Keratinocyte (primary cell): ENCODE measurements at regions not wholly inside any gene's neighbourhood (a gene's known extent, or its start where the extent isn't known, plus 50 kb on each side); places are given as distances from the start of the nearest gene placed in this dataset.

Source experiments
- DNase-seq: peaks from one replicate; pipeline ENCODE4 v3.0.0-alpha.2; 2011; ENCODE audit warnings: low read depth, missing footprints, low spot score
- FAIRE-seq: peaks from 2 replicates; lab custom pipeline; 2011; peaks lifted over from hg19 to GRCh38; lab: Jason Lieb, UNC
- H2AFZ ChIP-seq: 2 replicates; pipeline ENCODE4 v1.6.0; 2012; ENCODE audit warnings: low read length, control low read depth, inconsistent platforms; ENCODE audit not compliant: control insufficient read depth
- H3K27ac ChIP-seq: 2 replicates; pipeline ENCODE4 v1.5.1; 2011; ENCODE audit warnings: low read length; ENCODE audit not compliant: control insufficient read depth, insufficient read depth
- H3K27me3 ChIP-seq: 3 replicates; pipeline ENCODE4 v1.6.0; 2011; ENCODE audit warnings: low read length; ENCODE audit not compliant: control insufficient read depth, insufficient read depth; ENCODE audit errors: extremely low read depth
- H3K36me3 ChIP-seq, 2 experiments: 2 replicates in 1 of 2; 3 replicates in 1 of 2; pipeline ENCODE4 v1.5.1; 2011; ENCODE audit warnings: low read length in 2 of 2, mild to moderate bottlenecking in 1 of 2; ENCODE audit not compliant: control insufficient read depth in 2 of 2, insufficient read depth in 2 of 2; ENCODE audit errors: extremely low read depth in 1 of 2
- H3K4me1 ChIP-seq: 3 replicates; pipeline ENCODE4 v1.5.1; 2011; ENCODE audit warnings: low read length; ENCODE audit not compliant: control insufficient read depth, insufficient read depth; ENCODE audit errors: extremely low read depth
- H3K4me2 ChIP-seq: 3 replicates; pipeline ENCODE4 v1.6.0; 2011; ENCODE audit warnings: low read depth, low read length; ENCODE audit not compliant: control insufficient read depth, insufficient read depth; ENCODE audit errors: extremely low read depth
- H3K4me3 ChIP-seq, 3 experiments: fragments of 200-600 bp in 1 of 3; sonication (generic) in 1 of 3; 2 replicates in 2 of 3; 3 replicates in 1 of 3; pipeline ENCODE4 v1.5.1; 2011 to 2016; ENCODE audit warnings: low read length in 3 of 3, mild to moderate bottlenecking in 3 of 3, control low read depth in 2 of 3, inconsistent platforms in 1 of 3, low read depth in 1 of 3, mixed read lengths in 1 of 3, mixed run types in 1 of 3, moderate library complexity in 1 of 3; ENCODE audit not compliant: control insufficient read depth in 2 of 3, insufficient read depth in 2 of 3; ENCODE audit errors: extremely low read depth in 1 of 3
- H3K79me2 ChIP-seq: 2 replicates; pipeline ENCODE4 v1.6.0; 2012; ENCODE audit warnings: low read length; ENCODE audit not compliant: control insufficient read depth, insufficient read depth
- H3K9ac ChIP-seq: 3 replicates; pipeline ENCODE4 v1.6.0; 2011; ENCODE audit warnings: low read length; ENCODE audit not compliant: control insufficient read depth, insufficient read depth; ENCODE audit errors: extremely low read depth
- H3K9me1 ChIP-seq: 3 replicates; pipeline ENCODE4 v1.6.0; 2011; ENCODE audit warnings: low read length; ENCODE audit not compliant: control insufficient read depth, insufficient read depth; ENCODE audit errors: extremely low read depth
- H3K9me3 ChIP-seq: 2 replicates; pipeline ENCODE4 v1.5.1; 2012; ENCODE audit warnings: low read depth, low read length; ENCODE audit not compliant: control insufficient read depth
- H4K20me1 ChIP-seq: 3 replicates; pipeline ENCODE4 v1.6.0; 2011; ENCODE audit warnings: low read length; ENCODE audit not compliant: control insufficient read depth, insufficient read depth; ENCODE audit errors: extremely low read depth
- EZH2 ChIP-seq: IDR thresholded peaks from one replicate; pipeline ENCODE4 v1.6.1; 2012; ENCODE audit warnings: inconsistent platforms, mild to moderate bottlenecking, low read length, moderate library complexity
- dilution Hi-C: fragments of 300-500 bp; cut with MboI; formaldehyde crosslinking; loops from one replicate; pipeline ENCODE4 v1.7.0; 2020; ENCODE audit warnings: low sequenced_read_pairs; ENCODE audit not compliant: extremely low pct_ligation_motif_present
- TF ChIP-seq, protein P1 (sequence below), 3 experiments: IDR thresholded peaks in 1 of 3; conservative IDR thresholded peaks in 1 of 3; optimal IDR thresholded peaks in 1 of 3; 2 replicates in 2 of 3; 3 replicates in 1 of 3; pipeline versions ENCODE3 to v1.5.1; 2011; ENCODE audit warnings: low read length in 3 of 3, mild to moderate bottlenecking in 3 of 3, moderate library complexity in 2 of 3, control low read depth in 1 of 3, inconsistent platforms in 1 of 3; ENCODE audit not compliant: insufficient read depth in 2 of 3; ENCODE audit errors: extremely low read depth in 1 of 3

DNA sequence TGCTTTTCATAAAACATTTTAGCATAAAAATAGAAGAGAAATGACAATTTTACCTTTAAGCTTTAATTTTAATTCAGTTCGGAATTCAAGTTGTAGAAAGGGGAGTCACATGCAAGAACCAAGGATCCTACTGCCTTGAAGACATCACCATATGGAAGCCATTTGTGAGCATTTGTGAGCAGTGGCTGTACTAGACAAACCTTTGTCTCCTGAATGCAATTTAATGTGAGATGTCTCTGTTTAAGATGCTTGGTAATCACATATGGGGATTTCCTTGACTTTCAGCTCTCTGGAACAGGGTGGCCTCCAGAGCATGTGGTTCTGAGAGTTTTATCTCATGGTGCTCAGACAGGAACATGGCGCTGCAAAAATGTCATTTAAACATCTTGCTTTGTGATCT, 421.8 kb downstream of the NYAP2 start:
- no peaks in the 10 kb centered on the region for H3K9me3 ChIP-seq
- no peaks in the 10 kb centered on the region for H3K4me1 ChIP-seq
- no peaks in the 10 kb centered on the region for H3K79me2 ChIP-seq
- H3K27me3 ChIP-seq, result no peaks in the 10 kb centered on the region
- no peaks in the 10 kb centered on the region for H3K9me1 ChIP-seq
- no peak overlapping the region for H2AFZ ChIP-seq
- no peaks in the 10 kb centered on the region for H3K36me3 ChIP-seq
- dilution Hi-C loops, result no loop called here
- DNase-seq (no peak), FAIRE-seq (no peak)
- H3K9ac ChIP-seq, result no peak overlapping the region
- H4K20me1 ChIP-seq, result no peaks in the 10 kb centered on the region
- H3K4me3 ChIP-seq, result no peak overlapping the region
- no peak overlapping the region for H3K27ac ChIP-seq
- H3K4me2 ChIP-seq, result no peak overlapping the region
- TF ChIP-seq, protein P1, sequence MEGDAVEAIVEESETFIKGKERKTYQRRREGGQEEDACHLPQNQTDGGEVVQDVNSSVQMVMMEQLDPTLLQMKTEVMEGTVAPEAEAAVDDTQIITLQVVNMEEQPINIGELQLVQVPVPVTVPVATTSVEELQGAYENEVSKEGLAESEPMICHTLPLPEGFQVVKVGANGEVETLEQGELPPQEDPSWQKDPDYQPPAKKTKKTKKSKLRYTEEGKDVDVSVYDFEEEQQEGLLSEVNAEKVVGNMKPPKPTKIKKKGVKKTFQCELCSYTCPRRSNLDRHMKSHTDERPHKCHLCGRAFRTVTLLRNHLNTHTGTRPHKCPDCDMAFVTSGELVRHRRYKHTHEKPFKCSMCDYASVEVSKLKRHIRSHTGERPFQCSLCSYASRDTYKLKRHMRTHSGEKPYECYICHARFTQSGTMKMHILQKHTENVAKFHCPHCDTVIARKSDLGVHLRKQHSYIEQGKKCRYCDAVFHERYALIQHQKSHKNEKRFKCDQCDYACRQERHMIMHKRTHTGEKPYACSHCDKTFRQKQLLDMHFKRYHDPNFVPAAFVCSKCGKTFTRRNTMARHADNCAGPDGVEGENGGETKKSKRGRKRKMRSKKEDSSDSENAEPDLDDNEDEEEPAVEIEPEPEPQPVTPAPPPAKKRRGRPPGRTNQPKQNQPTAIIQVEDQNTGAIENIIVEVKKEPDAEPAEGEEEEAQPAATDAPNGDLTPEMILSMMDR (optimal IDR thresholded peaks at IDR 0.05 in 1 of 3, IDR thresholded peaks at IDR 0.05 in 1 of 3, conservative IDR thresholded peaks at IDR 0.05 in 1 of 3; ENCODE audit: extremely low read depth in 1 of 3, insufficient read depth in 2 of 3, low read length in 3 of 3), result no peak
- no peak for TF ChIP-seq EZH2

GRCh38 chr2:225820826-225821225, 421.3 kb downstream of the NYAP2 start:
- Histone ChIP-seq H2AFZ (no peak overlapping the region), H3K4me2 (no peak overlapping the region), H3K9me3 (no peaks in the 10 kb centered on the region), H4K20me1 (no peaks in the 10 kb centered on the region), H3K27me3 (no peaks in the 10 kb centered on the region), H3K36me3 (no peaks in the 10 kb centered on the region), H3K79me2 (no peaks in the 10 kb centered on the region), H3K9ac (no peak overlapping the region), H3K4me1 (no peaks in the 10 kb centered on the region), H3K4me3 (no peak overlapping the region), H3K9me1 (no peaks in the 10 kb centered on the region), H3K27ac (no peak overlapping the region)
- FAIRE-seq (no peak), DNase-seq (no peak)
- dilution Hi-C loops, result no loop called here
- TF ChIP-seq, protein P1 (optimal IDR thresholded peaks at IDR 0.05 in 1 of 3, IDR thresholded peaks at IDR 0.05 in 1 of 3, conservative IDR thresholded peaks at IDR 0.05 in 1 of 3; ENCODE audit: extremely low read depth in 1 of 3, insufficient read depth in 2 of 3, low read length in 3 of 3), result no peak
- no peak for TF ChIP-seq EZH2
